ENCODE measurements at regions not wholly inside any gene's neighbourhood (a gene's known extent, or its start where the extent isn't known, plus 50 kb on each side); places are given as distances from the start of the nearest gene placed in this dataset.

GRCh38 chr11:71357414-71357813 is 90.8 kb downstream of the DHCR7 start:
- Histone ChIP-seq H3K4me1 (ENCODE audit: control insufficient read depth in 2 of 2, insufficient read depth in 2 of 2, low read length in 2 of 2) (no peaks in the 10 kb centered on the region), H3K36me3 (ENCODE audit: control insufficient read depth in 2 of 2, insufficient read depth in 2 of 2, low read length in 2 of 2) (no peaks in the 10 kb centered on the region), H3K9me3 (ENCODE audit: control insufficient read depth in 2 of 2, low read length in 2 of 2) (no peaks in the 10 kb centered on the region), H3K4me3 (ENCODE audit: low read length in 2 of 2) (no peak overlapping the region), H3K27ac (ENCODE audit: low read depth in 2 of 2, low read length in 2 of 2) (no peak overlapping the region), H3K9ac (ENCODE audit: low read depth in 1 of 2, low read length in 2 of 2) (no peak overlapping the region), H3K27me3 (ENCODE audit: control insufficient read depth in 2 of 2, insufficient read depth in 2 of 2, low read length in 2 of 2) (peaks cover 0 to 2% of the 10 kb centered on the region in 2 donors)

DNA sequence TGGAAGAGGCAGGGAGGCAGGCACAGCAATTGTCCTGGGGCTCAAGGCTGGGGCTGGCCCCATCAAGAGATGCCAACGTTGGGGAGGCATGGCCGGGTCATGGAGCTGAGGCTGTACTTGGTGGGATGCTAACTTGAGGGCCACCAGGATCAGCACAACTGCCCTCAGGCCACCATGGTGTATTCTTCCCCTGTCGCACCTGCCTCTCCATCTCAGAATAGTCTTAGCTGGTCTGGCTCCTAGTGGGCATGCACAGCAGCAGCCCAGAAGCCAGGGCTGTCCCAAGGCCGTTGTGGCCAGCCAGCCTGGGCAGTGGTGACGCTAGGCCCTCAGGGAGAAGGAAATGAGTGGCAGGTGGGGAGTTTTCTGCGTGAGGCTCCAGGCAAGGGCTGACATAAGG is 91.3 kb downstream of the DHCR7 start:
- no peak overlapping the region for H3K9ac ChIP-seq (ENCODE audit: low read depth in 1 of 2, low read length in 2 of 2)
- H3K4me3 ChIP-seq (ENCODE audit: low read length in 2 of 2): no peak overlapping the region
- no peaks in the 10 kb centered on the region for H3K4me1 ChIP-seq (ENCODE audit: control insufficient read depth in 2 of 2, insufficient read depth in 2 of 2, low read length in 2 of 2)
- no peaks in the 10 kb centered on the region for H3K9me3 ChIP-seq (ENCODE audit: control insufficient read depth in 2 of 2, low read length in 2 of 2)
- no peaks in the 10 kb centered on the region for H3K36me3 ChIP-seq (ENCODE audit: control insufficient read depth in 2 of 2, insufficient read depth in 2 of 2, low read length in 2 of 2)
- H3K27ac ChIP-seq (ENCODE audit: low read depth in 2 of 2, low read length in 2 of 2): no peak overlapping the region
- peaks cover 0 to 2% of the 10 kb centered on the region in 2 donors for H3K27me3 ChIP-seq (ENCODE audit: control insufficient read depth in 2 of 2, insufficient read depth in 2 of 2, low read length in 2 of 2)

DNA sequence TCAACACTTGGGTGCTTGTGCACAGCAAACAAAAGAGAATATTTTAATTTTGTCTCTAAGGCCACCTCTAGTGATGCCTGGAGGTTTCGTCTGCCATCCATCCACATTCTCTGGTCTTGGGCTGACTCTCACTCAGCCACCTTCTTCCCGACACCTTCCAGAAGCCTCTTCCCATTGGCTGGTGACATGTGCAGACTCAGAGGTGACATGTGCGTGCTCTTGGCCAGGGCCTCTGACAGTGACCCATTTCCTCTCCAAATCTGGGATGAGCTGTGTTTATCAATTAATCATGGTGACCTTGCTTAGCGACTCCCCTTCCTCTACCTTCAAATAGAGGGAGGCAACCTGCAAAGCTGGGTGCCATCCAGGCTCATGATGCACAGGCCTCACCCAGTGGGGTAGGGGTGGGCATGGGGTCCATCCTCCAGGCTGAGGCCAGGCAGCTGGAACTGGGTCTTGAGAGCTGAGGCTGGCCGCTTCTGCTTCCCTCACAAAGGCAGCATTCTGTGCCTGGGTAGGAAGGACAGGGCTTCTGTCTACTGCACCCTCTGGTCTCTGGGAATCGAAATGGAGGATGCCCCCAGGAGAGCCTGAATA is 91.8 kb downstream of the DHCR7 start:
- Histone ChIP-seq H3K4me3 (ENCODE audit: low read length in 2 of 2) (no peak overlapping the region), H3K27ac (ENCODE audit: low read depth in 2 of 2, low read length in 2 of 2) (no peak overlapping the region), H3K9ac (ENCODE audit: low read depth in 1 of 2, low read length in 2 of 2) (no peak overlapping the region), H3K9me3 (ENCODE audit: control insufficient read depth in 2 of 2, low read length in 2 of 2) (no peaks in the 10 kb centered on the region), H3K4me1 (ENCODE audit: control insufficient read depth in 2 of 2, insufficient read depth in 2 of 2, low read length in 2 of 2) (no peaks in the 10 kb centered on the region), H3K27me3 (ENCODE audit: control insufficient read depth in 2 of 2, insufficient read depth in 2 of 2, low read length in 2 of 2) (peaks cover 0 to 2% of the 10 kb centered on the region in 2 donors), H3K36me3 (ENCODE audit: control insufficient read depth in 2 of 2, insufficient read depth in 2 of 2, low read length in 2 of 2) (no peaks in the 10 kb centered on the region)

- H3K4me1 ChIP-seq (ENCODE audit: control insufficient read depth in 2 of 2, insufficient read depth in 2 of 2, low read length in 2 of 2): no peaks in the 10 kb centered on the region
- H3K4me3 ChIP-seq (ENCODE audit: low read length in 2 of 2): no peak overlapping the region
- peaks cover 0 to 2% of the 10 kb centered on the region in 2 donors for H3K27me3 ChIP-seq (ENCODE audit: control insufficient read depth in 2 of 2, insufficient read depth in 2 of 2, low read length in 2 of 2)
- no peaks in the 10 kb centered on the region for H3K9me3 ChIP-seq (ENCODE audit: control insufficient read depth in 2 of 2, low read length in 2 of 2)
- no peak overlapping the region for H3K27ac ChIP-seq (ENCODE audit: low read depth in 2 of 2, low read length in 2 of 2)
- no peak overlapping the region for H3K9ac ChIP-seq (ENCODE audit: low read depth in 1 of 2, low read length in 2 of 2)
- no peaks in the 10 kb centered on the region for H3K36me3 ChIP-seq (ENCODE audit: control insufficient read depth in 2 of 2, insufficient read depth in 2 of 2, low read length in 2 of 2)
Measured at GRCh38 chr11:71355281-71355680, 92.9 kb downstream of the DHCR7 start.

DNA sequence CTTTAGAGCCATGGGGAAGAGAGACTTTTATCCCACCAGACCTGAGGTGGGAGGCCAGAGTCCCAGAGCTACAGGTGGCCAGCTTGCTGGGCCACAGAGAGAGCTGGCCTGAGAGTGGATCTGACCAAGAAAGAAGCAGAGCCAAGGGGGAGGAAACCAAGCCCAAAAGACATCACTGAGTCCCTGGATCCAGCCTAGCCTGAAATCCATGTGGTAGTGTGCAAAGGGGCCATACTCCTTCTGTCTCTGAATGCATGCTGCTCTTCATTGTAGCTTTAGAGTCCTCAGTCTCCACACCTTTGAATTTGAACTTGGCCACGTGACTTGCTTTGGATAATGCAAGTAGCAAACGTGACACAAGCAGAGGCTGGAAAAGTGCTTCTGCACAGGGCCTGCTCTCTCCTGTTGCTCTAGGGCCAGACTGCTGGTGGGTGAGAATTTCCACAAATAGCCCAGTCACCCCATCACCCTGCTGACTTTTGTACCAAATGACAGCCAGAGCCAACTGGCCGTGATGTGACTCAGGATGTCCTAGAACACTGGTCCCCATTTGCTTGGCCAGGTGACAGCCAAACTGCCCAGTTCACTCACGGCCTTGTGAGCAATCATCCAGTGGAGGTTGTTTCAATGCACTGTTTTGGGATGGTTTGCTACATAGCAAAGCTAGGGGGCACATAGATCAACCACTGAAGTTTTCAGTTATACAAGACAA is 93.6 kb downstream of the DHCR7 start:
- H3K4me1 ChIP-seq (ENCODE audit: control insufficient read depth in 2 of 2, insufficient read depth in 2 of 2, low read length in 2 of 2): no peaks in the 10 kb centered on the region
- no peaks in the 10 kb centered on the region for H3K36me3 ChIP-seq (ENCODE audit: control insufficient read depth in 2 of 2, insufficient read depth in 2 of 2, low read length in 2 of 2)
- no peak overlapping the region for H3K9ac ChIP-seq (ENCODE audit: low read depth in 1 of 2, low read length in 2 of 2)
- no peak overlapping the region for H3K4me3 ChIP-seq (ENCODE audit: low read length in 2 of 2)
- H3K9me3 ChIP-seq (ENCODE audit: control insufficient read depth in 2 of 2, low read length in 2 of 2): no peaks in the 10 kb centered on the region
- H3K27me3 ChIP-seq (ENCODE audit: control insufficient read depth in 2 of 2, insufficient read depth in 2 of 2, low read length in 2 of 2): peaks cover 0 to 2% of the 10 kb centered on the region in 2 donors
- no peak overlapping the region for H3K27ac ChIP-seq (ENCODE audit: low read depth in 2 of 2, low read length in 2 of 2)

DNA sequence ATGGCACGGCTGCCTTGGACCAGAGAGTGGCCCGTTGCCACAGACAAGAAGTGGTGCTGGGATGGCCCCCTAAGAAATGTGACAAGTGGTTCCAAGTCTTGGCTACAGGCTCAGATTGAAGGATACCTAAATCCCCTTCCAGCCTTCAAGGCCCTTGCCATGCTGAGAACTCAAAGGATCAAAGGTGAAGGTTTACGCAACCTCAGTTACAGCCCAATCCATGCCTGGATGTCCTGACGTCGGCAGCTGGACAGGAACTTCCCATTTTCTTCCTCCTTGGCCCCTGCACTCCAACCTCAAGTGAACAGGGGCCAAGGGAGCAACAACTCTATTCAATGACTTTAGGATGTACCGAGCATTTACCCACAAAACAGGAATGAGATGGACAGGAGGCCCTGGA is 95.4 kb downstream of the DHCR7 start:
- H3K4me1 ChIP-seq (ENCODE audit: control insufficient read depth in 2 of 2, insufficient read depth in 2 of 2, low read length in 2 of 2): no peaks in the 10 kb centered on the region
- H3K36me3 ChIP-seq (ENCODE audit: control insufficient read depth in 2 of 2, insufficient read depth in 2 of 2, low read length in 2 of 2): no peaks in the 10 kb centered on the region
- no peaks in the 10 kb centered on the region for H3K9me3 ChIP-seq (ENCODE audit: control insufficient read depth in 2 of 2, low read length in 2 of 2)
- H3K9ac ChIP-seq (ENCODE audit: low read depth in 1 of 2, low read length in 2 of 2): no peak overlapping the region
- no peak overlapping the region for H3K27ac ChIP-seq (ENCODE audit: low read depth in 2 of 2, low read length in 2 of 2)
- no peak overlapping the region for H3K4me3 ChIP-seq (ENCODE audit: low read length in 2 of 2)
- peaks cover 0 to 2% of the 10 kb centered on the region in 2 donors for H3K27me3 ChIP-seq (ENCODE audit: control insufficient read depth in 2 of 2, insufficient read depth in 2 of 2, low read length in 2 of 2)

GRCh38 chr11:71352226-71352625 is 96.0 kb downstream of the DHCR7 start:
- H3K9ac ChIP-seq (ENCODE audit: low read depth in 1 of 2, low read length in 2 of 2): no peak overlapping the region
- H3K36me3 ChIP-seq (ENCODE audit: control insufficient read depth in 2 of 2, insufficient read depth in 2 of 2, low read length in 2 of 2): no peaks in the 10 kb centered on the region
- H3K4me1 ChIP-seq (ENCODE audit: control insufficient read depth in 2 of 2, insufficient read depth in 2 of 2, low read length in 2 of 2): no peaks in the 10 kb centered on the region
- no peak overlapping the region for H3K4me3 ChIP-seq (ENCODE audit: low read length in 2 of 2)
- no peaks in the 10 kb centered on the region for H3K9me3 ChIP-seq (ENCODE audit: control insufficient read depth in 2 of 2, low read length in 2 of 2)
- H3K27me3 ChIP-seq (ENCODE audit: control insufficient read depth in 2 of 2, insufficient read depth in 2 of 2, low read length in 2 of 2): peaks cover 0 to 2% of the 10 kb centered on the region in 2 donors
- no peak overlapping the region for H3K27ac ChIP-seq (ENCODE audit: low read depth in 2 of 2, low read length in 2 of 2)

DNA sequence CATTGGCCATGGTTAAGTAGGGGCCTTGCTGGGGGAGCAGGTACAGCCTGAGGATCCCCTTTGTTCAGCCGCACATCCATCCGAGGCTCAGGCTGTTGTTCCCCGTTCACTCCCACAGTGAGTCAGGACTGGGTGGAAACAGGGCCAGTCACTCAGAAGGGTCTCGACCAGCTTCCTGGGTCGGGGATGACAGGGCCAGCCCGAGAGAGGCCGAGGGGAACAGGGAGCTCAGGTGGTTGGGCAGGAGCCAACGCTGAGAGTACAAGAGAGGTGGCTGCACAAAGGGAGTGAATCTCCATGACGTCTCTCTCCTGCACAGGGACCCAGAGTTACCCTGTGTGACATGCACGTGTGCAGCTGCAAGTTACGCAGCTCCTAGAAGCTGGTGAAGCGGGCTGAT is 97.2 kb upstream of the SHANK2 start:
- Histone ChIP-seq H3K27me3 (ENCODE audit: control insufficient read depth in 2 of 2, insufficient read depth in 2 of 2, low read length in 2 of 2) (peaks cover 0 to 4% of the 10 kb centered on the region in 2 donors), H3K9ac (ENCODE audit: low read depth in 1 of 2, low read length in 2 of 2) (no peak overlapping the region), H3K27ac (ENCODE audit: low read depth in 2 of 2, low read length in 2 of 2) (no peak overlapping the region), H3K4me1 (ENCODE audit: control insufficient read depth in 2 of 2, insufficient read depth in 2 of 2, low read length in 2 of 2) (no peaks in the 10 kb centered on the region), H3K36me3 (ENCODE audit: control insufficient read depth in 2 of 2, insufficient read depth in 2 of 2, low read length in 2 of 2) (no peaks in the 10 kb centered on the region), H3K4me3 (ENCODE audit: low read length in 2 of 2) (no peak overlapping the region), H3K9me3 (ENCODE audit: control insufficient read depth in 2 of 2, low read length in 2 of 2) (no peaks in the 10 kb centered on the region)

DNA sequence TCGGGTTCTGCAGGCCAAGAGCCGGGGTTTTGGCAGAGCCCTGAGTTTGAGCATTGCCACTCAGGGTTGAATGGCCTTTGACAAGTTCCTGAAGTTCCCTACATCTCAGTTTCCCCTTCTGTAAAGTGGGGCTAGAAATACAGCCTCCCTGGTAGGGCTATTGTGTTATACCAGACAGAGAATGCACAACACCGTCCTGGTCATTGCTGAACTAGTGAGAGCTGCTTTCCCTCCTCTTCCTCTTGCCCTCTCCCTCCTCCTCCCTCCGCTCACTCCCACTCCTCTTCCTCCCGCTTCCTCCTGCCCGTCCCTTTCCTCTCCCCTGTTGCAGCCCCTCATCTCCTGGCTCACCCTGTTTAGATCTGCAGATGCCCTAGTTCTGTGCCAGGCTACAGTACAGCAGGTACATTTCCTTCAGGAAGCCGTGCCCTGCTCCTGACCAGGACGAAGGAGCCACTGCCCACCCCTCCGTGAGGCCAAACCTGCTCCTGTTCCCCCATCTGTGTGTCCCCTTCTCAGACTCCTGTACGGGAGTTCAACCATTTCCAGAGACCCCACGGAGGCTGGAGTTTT is 91.5 kb upstream of the SHANK2 start:
- Histone ChIP-seq H3K9me3 (ENCODE audit: control insufficient read depth in 2 of 2, low read length in 2 of 2) (no peaks in the 10 kb centered on the region), H3K9ac (ENCODE audit: low read depth in 1 of 2, low read length in 2 of 2) (no peak overlapping the region)

GRCh38 chr11:71342951-71343827 is 90.8 kb upstream of the SHANK2 start:
- no peak overlapping the region for H3K27ac ChIP-seq (ENCODE audit: low read depth in 2 of 2, low read length in 2 of 2)
- no peak overlapping the region for H3K9ac ChIP-seq (ENCODE audit: low read depth in 1 of 2, low read length in 2 of 2)
- no peaks in the 10 kb centered on the region for H3K36me3 ChIP-seq (ENCODE audit: control insufficient read depth in 2 of 2, insufficient read depth in 2 of 2, low read length in 2 of 2)
- peaks cover 0 to 3% of the 10 kb centered on the region in 2 donors for H3K4me1 ChIP-seq (ENCODE audit: control insufficient read depth in 2 of 2, insufficient read depth in 2 of 2, low read length in 2 of 2)
- H3K9me3 ChIP-seq (ENCODE audit: control insufficient read depth in 2 of 2, low read length in 2 of 2): no peaks in the 10 kb centered on the region
- no peak overlapping the region for H3K4me3 ChIP-seq (ENCODE audit: low read length in 2 of 2)
- peaks cover 0 to 1% of the 10 kb centered on the region in 2 donors for H3K27me3 ChIP-seq (ENCODE audit: control insufficient read depth in 2 of 2, insufficient read depth in 2 of 2, low read length in 2 of 2)

More for the DNA sequence above, 91.5 kb upstream of the SHANK2 start:
- Histone ChIP-seq H3K4me1 (ENCODE audit: control insufficient read depth in 2 of 2, insufficient read depth in 2 of 2, low read length in 2 of 2) (no peaks in the 10 kb centered on the region), H3K27ac (ENCODE audit: low read depth in 2 of 2, low read length in 2 of 2) (no peak overlapping the region), H3K4me3 (ENCODE audit: low read length in 2 of 2) (no peak overlapping the region), H3K36me3 (ENCODE audit: control insufficient read depth in 2 of 2, insufficient read depth in 2 of 2, low read length in 2 of 2) (no peaks in the 10 kb centered on the region), H3K27me3 (ENCODE audit: control insufficient read depth in 2 of 2, insufficient read depth in 2 of 2, low read length in 2 of 2) (peaks cover 0 to 1% of the 10 kb centered on the region in 2 donors)
